NCI-H226 (cell line): ENCODE measurements at regions not wholly inside any gene's neighbourhood (a gene's known extent, or its start where the extent isn't known, plus 50 kb on each side); places are given as distances from the start of the nearest gene placed in this dataset.

Experiments used
- DNase-seq: peaks from one replicate; pipeline ENCODE4 v3.0.0-alpha.2; 2015

- no peak for DNase-seq
Measured at GRCh38 chr4:153974452-153974851, 185.6 kb upstream of the SFRP2 start.

DNA sequence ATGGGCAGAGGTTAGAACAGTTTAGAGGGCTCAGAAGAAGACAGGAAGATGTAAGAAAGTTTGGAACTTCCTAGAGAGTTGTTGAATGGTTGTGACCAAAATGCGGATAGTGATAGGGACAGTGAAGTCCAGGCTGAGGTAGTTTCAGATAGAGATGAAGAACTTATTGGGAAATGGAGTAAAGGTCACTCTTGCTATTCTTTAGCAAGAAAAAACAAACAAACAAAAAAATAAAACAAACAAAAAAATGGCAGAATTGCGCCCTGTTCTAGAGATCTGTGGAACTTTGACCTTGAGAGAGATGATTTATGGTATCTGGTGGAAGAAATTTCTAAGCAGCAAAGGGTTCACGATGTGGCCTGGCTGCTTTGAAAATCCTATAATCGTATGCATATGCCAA is 185.1 kb upstream of the SFRP2 start:
- DNase-seq = no peak

DNA sequence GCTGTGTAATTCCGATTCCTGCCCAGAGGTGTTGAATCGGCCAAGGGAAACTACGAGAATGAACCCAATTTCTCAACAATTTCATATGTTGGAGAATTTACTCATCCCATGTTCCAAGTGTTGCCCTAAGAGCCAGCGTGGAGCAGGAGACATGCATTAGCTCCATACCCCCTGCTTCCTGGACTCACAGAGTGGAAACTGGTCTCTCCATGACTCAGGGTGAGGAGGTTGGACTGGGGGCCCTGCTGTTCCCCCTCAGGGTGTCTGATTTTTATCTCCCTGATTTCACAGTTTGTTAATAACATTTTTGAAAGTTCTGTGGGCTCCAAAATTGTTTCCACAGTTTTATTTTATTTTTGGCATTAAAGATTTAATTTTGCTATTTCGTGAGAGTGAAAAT is 183.0 kb upstream of the SFRP2 start:
- DNase-seq = no peak

- no peak for DNase-seq
Measured at GRCh38 chr4:153970169-153970568, 181.3 kb upstream of the SFRP2 start.

DNA sequence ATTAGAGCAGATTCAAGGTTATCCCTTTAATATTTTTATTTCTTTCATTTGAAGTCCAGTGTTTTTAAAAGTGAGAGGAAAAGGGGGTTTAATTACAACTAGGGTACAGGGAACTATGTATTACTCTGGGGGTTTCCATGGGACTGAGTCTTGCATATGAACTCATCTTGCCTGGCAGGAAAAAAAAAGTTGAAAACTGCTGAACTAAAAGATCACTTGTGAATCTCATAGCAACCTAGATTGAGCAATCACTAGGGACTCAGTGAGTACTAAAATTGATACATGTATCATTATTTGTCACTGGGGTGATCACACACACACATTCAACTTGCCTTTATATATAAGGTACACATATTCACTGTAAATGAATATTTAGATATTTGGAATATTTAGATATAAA is 180.7 kb upstream of the SFRP2 start:
- DNase-seq = no peak

DNA sequence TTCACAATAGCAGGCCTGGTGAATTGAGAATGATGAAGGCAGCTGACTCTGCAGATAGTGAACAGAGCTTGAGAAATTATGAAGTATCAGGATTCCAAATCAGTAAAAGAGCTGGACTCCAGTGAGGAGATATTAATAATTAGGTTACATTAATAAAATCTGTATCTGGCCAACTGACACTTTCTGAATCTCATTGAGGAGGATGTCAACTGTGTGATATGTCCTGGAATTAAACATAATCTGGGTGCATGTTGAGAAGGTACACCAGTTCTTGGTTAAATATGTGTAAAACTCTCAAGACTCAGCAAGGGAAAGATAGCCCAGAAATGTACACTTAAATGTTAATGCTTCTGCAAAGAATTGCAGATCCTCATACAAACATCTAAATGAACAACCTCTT is 177.8 kb upstream of the SFRP2 start:
- DNase-seq = no peak

- DNase-seq = no peak
Measured at GRCh38 chr4:153963216-153963615, 174.3 kb upstream of the SFRP2 start.

GRCh38 chr4:153962311-153963039 is 173.6 kb upstream of the SFRP2 start:
- DNase-seq = no peak

DNA sequence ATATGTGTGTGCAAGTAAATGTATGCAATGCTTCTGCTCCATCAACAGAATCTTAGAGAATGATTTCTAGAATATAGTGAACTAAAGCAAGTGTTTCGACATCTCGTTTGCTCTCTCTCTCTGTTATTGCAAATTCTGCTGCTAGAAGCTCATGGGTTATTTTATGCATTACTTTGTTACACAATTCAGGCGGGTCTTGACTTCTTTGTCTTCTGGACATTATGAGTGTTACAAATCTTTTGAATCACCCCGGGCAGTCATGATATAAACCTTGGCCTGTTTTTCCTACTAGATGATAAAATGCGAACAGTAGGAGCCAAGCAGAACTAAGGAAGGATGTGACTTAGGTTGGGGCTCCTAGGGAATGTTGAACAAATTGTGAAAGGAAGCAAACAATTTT is 166.4 kb upstream of the SFRP2 start:
- DNase-seq = no peak

- DNase-seq = no peak
Measured at GRCh38 chr4:153954654-153955053, 165.8 kb upstream of the SFRP2 start.

DNA sequence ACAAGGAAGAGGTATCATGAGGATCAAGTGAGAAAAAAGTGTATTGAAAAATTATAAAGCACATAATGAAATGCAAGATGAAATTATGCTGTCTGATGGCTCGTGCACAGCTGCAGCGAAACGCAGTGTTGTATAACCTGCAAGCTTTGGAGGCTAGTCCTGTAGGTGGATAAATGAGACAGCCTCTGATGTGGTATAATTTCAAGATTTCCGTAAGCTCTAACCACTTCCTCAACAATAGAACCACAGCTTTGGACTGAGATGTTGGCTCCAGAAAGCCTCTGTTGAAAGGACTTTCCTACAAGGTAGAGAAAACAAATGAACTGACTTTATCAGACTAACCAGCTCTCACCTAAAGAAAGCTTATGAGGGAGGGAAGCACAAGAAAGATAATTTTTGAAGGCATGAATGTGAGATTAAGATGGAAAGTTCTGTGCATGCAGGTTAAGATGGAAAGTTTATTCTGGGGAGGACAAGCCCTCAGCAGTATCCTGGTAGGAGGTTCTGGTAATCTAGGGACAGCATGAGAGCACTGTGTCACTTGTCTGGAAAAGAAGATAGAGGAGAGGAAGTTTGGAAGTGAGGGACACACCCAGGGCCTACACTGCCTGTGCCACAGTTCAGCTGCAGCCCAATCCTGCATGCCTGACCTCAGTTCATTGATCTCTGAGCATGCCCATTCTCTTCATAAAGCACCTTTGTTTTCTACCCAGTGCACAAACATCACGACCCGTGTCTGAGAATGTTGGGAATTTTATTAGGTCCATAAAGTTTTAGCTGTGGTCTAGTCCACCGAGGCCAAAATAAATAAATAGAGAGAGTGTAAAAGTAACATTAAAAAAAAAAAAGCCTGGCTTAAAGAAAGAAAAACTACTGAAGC is 161.5 kb upstream of the SFRP2 start:
- no peak for DNase-seq

DNA sequence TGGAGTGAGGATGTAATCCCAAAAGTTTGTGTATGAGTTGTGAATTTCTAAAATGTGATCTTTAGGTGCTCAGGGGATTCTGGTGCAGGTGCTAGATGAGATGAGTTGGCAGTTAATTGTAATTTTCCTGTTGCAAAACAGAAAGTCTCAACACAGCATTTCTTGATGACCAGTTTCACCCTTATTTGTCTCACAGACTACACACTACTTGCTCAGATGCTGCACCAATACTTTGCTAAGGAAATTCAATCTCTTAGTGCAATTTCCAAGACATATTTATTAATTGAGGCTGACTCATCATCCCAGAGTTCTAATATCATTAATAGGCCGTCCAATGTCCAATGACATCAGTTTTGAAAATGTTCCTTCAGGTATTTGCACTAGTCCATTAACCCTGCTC is 159.2 kb upstream of the SFRP2 start:
- DNase-seq = no peak

- DNase-seq = no peak
Measured at GRCh38 chr4:153947124-153947523, 158.2 kb upstream of the SFRP2 start.

GRCh38 chr4:153945704-153946103 is 156.8 kb upstream of the SFRP2 start:
- no peak for DNase-seq

- no peak for DNase-seq
Measured at GRCh38 chr4:153943738-153944415, 155.0 kb upstream of the SFRP2 start.

- DNase-seq = no peak
Measured at GRCh38 chr4:153940916-153941315, 152.0 kb upstream of the SFRP2 start.

GRCh38 chr4:153939570-153939969 is 150.7 kb upstream of the SFRP2 start:
- no peak for DNase-seq

GRCh38 chr4:153938994-153939393 is 150.1 kb upstream of the SFRP2 start:
- DNase-seq = no peak

- DNase-seq = no peak
Measured at GRCh38 chr4:153937289-153937688, 148.4 kb upstream of the SFRP2 start.

GRCh38 chr4:153936121-153936520 is 147.2 kb upstream of the SFRP2 start:
- DNase-seq = no peak

DNA sequence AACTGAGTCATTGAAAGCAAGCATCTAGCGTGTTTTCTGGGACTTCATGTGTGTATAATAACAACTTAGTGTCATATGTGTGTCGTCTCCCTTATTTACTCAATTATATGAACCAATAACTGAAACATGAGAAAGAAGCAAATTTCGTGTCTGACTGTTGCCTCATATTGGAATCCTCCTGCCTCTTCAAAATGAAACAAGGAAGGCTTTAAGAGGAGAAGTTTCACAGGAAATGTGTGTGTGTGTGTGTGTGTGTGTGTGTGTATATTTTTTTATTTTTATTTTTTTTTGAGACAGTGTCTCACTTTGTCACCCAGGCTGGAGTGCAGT is 145.8 kb upstream of the SFRP2 start:
- DNase-seq = no peak

DNA sequence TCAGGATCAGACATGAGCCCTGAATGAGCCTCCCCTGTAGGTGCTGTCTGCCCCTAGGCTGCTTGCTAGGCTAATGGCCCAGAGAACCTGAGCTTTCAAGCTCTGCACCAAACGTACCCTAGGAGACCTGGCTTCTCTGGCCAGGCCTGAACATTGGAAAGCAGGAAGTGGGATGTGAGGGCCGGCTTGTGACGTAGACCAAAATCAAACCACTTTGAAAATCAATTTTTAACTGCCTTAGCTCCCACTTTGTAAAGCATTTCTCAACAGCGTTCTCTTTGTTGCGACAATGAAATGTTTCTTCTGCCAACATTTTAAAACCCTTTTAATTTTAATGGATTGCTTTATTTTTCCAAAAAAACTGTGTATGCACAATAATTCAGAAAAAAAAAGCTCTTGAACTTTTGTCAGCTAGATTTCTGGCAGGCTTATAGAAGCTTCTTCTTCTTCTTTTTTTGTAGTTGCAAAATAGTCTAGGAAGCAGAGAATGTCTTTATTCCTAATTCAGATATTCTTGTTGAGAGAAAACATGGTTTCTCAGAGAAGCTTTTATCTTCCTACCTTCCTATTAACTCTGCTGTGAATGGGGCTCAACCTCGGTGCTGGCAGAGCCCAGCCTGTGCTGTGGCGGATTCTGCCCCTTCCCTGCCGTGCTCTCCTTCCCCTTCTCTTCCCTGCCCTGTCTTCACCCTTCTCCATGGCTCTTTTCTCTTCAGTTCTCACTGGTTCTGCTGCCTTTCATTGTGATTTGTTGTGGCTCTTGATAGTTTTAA is 145.2 kb upstream of the SFRP2 start:
- DNase-seq = no peak

DNA sequence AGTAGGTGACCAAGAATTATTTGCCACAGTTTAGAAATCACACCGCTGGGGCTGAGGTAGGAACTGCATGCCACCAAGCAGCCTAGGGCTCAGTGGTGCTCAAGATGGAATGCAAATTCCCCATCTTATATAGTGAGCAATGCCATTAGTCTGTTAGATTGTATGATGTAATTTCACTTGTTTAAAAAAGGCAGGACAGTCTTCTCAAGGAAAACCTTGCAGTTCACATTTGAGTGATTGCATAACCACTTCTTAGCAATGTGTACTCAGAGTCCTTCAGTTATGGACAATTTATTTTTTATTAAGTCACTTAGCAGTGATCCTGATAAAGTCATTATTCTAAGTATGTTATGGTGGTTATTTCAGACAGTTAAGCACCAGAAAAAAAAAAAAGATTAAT is 142.9 kb upstream of the SFRP2 start:
- peak; percentile 9 for DNase-seq
